SK-N-SH treated with all-trans-retinoic acid at 6 μM for 48 hours (cell line): ENCODE measurements at regions not wholly inside any gene's neighbourhood (a gene's known extent, or its start where the extent isn't known, plus 50 kb on each side); places are given as distances from the start of the nearest gene placed in this dataset.

Experiments used
- ARNTL ChIP-seq: fragments of 450-650 bp; formaldehyde crosslinking; IDR thresholded peaks from 2 replicates; pipeline ENCODE4 v1.5.0; 2020; ENCODE audit warnings: low read depth, mild to moderate bottlenecking, moderate library complexity, borderline replicate concordance
- BACH2 ChIP-seq: fragments of 250-450 bp; sonication (Bioruptor Pico); IDR thresholded peaks from 2 replicates; pipeline ENCODE4 v1.9.0; 2021; ENCODE audit warnings: mild to moderate bottlenecking, borderline replicate concordance
- CSDC2 ChIP-seq: fragments of 250-450 bp; sonication (Bioruptor Pico); IDR thresholded peaks from 2 replicates; pipeline ENCODE4 v1.5.0; 2020; ENCODE audit warnings: mild to moderate bottlenecking, moderate library complexity
- GLIS3 ChIP-seq: fragments of 250-450 bp; sonication (Bioruptor Pico); IDR thresholded peaks from 2 replicates; pipeline ENCODE4 v1.5.0; 2020; ENCODE audit warnings: mild to moderate bottlenecking, moderate library complexity
- ISL1 ChIP-seq: fragments of 250-450 bp; sonication (Bioruptor Pico); IDR thresholded peaks from 2 replicates; pipeline ENCODE4 v2.1.2; 2022; ENCODE audit warnings: mild to moderate bottlenecking, moderate library complexity
- OSR1 ChIP-seq: fragments of 250-450 bp; sonication (Bioruptor Pico); IDR thresholded peaks from 2 replicates; pipeline ENCODE4 v1.8.0; 2022; ENCODE audit warnings: moderate library complexity, mild to moderate bottlenecking, inconsistent platforms
- RARB ChIP-seq: fragments of 250-450 bp; sonication (Bioruptor Pico); IDR thresholded peaks from 2 replicates; pipeline ENCODE4 v1.8.0; 2021; ENCODE audit warnings: mild to moderate bottlenecking, moderate library complexity
- TCF4 ChIP-seq: fragments of 250-450 bp; sonication (Bioruptor Pico); IDR thresholded peaks from 2 replicates; pipeline ENCODE4 v1.8.0; 2021; ENCODE audit warnings: mild to moderate bottlenecking, moderate library complexity, borderline replicate concordance
- TOX ChIP-seq: fragments of 250-450 bp; sonication (Bioruptor Pico); IDR thresholded peaks from 2 replicates; pipeline ENCODE4 v1.8.0; 2021; ENCODE audit warnings: mild to moderate bottlenecking, moderate library complexity, borderline replicate concordance
- ZFP3 ChIP-seq: fragments of 250-450 bp; sonication (Bioruptor Pico); IDR thresholded peaks from 2 replicates; pipeline ENCODE4 v1.5.0; 2020; ENCODE audit warnings: mild to moderate bottlenecking, moderate library complexity
- ZFP30 ChIP-seq: fragments of 450-650 bp; formaldehyde crosslinking; IDR thresholded peaks from 2 replicates; pipeline ENCODE4 v1.5.0; 2022; ENCODE audit warnings: mild to moderate bottlenecking, moderate library complexity
- ZNF8 ChIP-seq: fragments of 450-650 bp; formaldehyde crosslinking; IDR thresholded peaks from 2 replicates; pipeline ENCODE4 v1.5.0; 2020; ENCODE audit warnings: mild to moderate bottlenecking, moderate library complexity
- TF ChIP-seq, protein P1 (sequence below): fragments of 250-450 bp; sonication (Bioruptor Pico); IDR thresholded peaks from 2 replicates; pipeline ENCODE4 v1.8.0; 2020; ENCODE audit warnings: mild to moderate bottlenecking, moderate library complexity, borderline replicate concordance

DNA sequence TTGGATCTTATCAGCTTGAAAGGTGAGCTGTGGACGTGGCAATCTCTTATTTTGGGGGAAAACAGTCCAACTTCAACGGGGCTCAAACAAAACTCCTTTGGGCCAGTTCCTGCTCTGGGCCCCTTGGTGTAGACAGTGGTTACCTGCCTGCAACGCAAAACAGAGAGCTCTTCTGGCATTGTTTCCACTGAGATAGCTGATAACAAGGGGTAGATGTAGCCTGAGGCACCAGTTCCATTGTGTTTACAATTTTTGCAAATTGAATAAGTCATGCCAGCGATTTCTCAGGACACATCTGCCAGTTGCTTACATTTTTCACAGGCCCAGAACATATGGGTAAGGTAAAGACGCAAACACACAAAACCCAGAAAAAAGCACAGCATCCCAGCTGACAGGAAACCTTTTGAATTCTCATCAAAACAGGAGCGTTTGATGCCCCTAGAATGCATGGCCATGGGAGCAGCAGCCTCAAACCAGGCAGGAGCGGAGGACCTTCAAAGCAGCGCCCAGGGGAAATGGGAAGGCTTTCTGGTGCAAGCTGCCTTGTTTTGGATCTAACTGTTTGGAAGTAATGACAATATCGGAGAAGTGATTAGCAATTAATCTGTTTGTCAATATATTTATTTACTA, 259.7 kb downstream of the AACS start:
- TF ChIP-seq, protein P1, sequence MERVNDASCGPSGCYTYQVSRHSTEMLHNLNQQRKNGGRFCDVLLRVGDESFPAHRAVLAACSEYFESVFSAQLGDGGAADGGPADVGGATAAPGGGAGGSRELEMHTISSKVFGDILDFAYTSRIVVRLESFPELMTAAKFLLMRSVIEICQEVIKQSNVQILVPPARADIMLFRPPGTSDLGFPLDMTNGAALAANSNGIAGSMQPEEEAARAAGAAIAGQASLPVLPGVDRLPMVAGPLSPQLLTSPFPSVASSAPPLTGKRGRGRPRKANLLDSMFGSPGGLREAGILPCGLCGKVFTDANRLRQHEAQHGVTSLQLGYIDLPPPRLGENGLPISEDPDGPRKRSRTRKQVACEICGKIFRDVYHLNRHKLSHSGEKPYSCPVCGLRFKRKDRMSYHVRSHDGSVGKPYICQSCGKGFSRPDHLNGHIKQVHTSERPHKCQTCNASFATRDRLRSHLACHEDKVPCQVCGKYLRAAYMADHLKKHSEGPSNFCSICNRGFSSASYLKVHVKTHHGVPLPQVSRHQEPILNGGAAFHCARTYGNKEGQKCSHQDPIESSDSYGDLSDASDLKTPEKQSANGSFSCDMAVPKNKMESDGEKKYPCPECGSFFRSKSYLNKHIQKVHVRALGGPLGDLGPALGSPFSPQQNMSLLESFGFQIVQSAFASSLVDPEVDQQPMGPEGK (CRISPR knock-in tag): no peak
- TF ChIP-seq ARNTL (no peak), CSDC2 (no peak), GLIS3 (CRISPR knock-in tag) (no peak), BACH2 (CRISPR knock-in tag) (no peak), ZFP30 (CRISPR knock-in tag) (no peak), RARB (CRISPR knock-in tag) (no peak), OSR1 (CRISPR knock-in tag) (no peak), ZNF8 (CRISPR knock-in tag) (no peak), TCF4 (no peak), ZFP3 (no peak), ISL1 (CRISPR knock-in tag) (no peak), TOX (no peak)
